ENCODE measurements at regions not wholly inside any gene's neighbourhood (a gene's known extent, or its start where the extent isn't known, plus 50 kb on each side); places are given as distances from the start of the nearest gene placed in this dataset.

GRCh38 chr9:117545846-117546245 is 131.0 kb upstream of the ASTN2 start:
- no peak for TF ChIP-seq POLR2AphosphoS5 (IDR thresholded peaks at IDR 0.05; ENCODE audit: low read depth, low read length)
- no peak for TF ChIP-seq TAF1 (IDR thresholded peaks at IDR 0.05; ENCODE audit: borderline replicate concordance, low read depth, low read length)

All from GM12892 (cell line).